ENCODE measurements at regions not wholly inside any gene's neighbourhood (a gene's known extent, or its start where the extent isn't known, plus 50 kb on each side); places are given as distances from the start of the nearest gene placed in this dataset.
"Not testable (repeated sequence)": the region's sequence is repeated elsewhere in the genome, so short reads cannot be mapped to it uniquely, and the experiment has no call there.

DNA sequence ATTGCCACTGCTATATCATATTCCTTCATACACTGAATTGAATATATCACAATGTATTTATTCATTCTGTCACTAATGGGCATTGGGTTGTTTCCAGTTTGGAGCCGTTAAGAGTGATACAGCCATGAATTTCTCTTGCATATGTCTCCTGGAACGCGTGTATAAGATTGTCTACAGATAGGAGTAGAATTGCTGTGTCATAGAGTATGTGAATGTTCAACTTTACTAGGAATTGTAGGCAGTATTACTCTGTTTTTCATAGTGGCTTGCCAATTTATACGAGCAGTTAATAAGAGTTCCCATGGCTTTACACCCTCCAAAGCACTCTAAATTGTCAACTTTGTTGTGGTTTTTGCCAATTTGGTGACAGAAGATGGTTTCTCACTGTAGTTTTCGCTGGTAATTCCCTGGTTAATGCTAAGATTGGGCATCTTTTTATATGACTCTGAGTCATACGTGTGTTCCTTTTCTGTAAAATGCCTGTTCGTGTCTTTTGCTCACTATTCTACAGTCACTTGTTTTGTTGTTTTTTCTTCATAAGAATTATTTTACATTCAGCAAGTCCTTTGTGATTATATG is 136.1 kb upstream of the LIPC start:
- no peak for DNase-seq (ENCODE audit: low read depth in 3 of 3)

DNA sequence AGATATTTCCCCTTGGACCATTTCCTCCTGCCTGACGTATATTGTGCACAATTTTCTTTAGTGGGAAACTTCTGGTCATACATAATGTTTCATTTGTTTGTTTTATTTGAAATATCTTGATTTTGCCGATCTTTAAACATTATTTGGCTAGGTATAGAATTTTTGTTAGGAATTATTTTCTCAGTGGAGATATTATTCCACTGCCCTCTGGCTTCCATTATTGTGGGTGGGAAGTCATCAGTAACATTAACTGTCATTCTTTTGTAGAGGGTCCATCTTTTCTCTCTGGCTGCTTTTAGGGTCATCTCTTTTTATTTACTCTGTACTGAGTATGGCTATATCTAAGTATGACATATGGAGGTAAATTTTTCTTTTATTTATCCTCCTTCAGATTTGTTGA is 135.5 kb upstream of the LIPC start:
- no peak for DNase-seq (ENCODE audit: low read depth in 3 of 3)

DNA sequence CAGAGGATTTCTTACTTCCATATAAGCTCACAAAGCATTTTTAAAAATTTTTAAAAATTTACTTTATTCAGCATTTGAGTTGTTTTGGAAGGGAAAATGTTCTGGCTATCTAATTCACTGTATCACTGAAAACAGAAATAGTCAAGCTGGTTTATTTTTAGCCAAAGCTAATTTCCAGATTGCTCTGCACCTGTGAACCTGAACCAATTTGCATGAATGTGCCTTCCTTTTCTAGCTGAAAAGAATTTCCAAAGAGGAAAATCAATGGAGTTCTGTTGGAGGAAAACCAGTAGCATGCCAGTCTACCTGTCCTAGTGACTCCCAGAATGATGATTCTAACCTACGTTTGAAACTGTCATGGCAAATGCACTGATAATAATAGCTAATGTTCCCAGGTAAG is 134.2 kb upstream of the LIPC start:
- DNase-seq (ENCODE audit: low read depth in 3 of 3): no peak

DNA sequence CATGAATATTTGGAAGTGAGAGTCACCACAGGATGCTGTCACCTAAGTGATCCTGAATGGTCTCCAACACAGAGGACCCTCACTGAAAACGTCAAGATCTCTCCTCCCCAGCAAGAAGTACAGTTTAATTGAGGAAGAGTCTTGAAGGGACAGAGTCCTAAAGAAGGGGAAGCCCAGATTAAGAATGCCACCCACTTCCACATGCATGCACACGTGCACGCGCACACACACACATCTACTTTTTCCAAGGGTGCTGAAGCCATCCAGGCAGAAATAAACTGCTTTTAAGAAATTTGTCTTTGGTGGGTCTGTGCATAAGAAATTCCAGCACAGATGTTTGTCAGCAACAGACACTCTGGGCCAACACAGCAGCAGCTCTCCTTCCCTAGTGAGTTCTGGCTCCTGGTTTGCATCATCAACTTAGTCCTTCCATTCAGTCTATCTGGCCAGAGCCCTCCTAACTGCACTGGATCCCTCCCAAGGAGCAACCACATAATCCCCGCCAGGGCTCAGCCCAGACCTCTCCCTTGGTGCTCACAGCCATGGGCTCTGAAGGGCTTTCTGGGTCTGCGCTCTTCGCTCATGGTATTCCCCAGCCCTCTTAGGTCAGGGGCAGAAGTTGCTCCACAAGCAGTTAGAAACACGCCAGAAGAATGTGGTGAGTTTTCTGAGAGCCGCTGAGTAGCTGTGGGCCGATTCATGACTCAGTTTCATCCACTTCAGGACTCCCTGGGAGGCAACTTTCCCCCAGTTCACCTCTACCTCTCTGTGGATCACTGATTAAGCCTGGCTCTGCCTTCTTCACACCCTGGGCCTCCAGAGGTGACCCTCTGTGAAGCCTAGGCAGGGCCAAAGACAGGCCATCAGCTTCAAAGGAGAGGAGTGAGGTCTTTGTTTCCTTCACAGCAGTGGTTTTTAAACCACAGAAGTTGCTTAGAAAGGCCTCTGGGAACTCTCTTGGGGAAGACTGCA is 132.6 kb upstream of the LIPC start:
- DNase-seq (ENCODE audit: low read depth in 3 of 3): no peak

DNA sequence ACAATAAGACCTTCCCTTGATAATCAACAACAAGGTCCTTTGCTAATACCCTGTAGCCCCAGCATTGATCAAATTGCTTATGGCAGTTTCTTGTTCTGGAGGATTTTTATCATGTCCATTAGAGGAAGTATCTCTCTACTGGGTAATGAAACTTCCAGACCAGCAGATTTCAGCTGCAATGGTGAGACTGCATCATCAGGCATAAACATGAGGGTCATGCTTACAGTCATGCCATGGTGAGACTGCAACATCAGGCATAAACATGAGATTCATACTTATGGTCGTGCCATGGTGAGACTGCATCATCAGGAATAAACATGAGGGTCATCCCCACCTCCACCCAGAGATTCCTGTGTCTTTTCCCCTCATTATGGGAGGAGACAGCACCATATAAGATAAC is 129.0 kb upstream of the LIPC start:
- no peak for DNase-seq (ENCODE audit: low read depth in 3 of 3)

DNA sequence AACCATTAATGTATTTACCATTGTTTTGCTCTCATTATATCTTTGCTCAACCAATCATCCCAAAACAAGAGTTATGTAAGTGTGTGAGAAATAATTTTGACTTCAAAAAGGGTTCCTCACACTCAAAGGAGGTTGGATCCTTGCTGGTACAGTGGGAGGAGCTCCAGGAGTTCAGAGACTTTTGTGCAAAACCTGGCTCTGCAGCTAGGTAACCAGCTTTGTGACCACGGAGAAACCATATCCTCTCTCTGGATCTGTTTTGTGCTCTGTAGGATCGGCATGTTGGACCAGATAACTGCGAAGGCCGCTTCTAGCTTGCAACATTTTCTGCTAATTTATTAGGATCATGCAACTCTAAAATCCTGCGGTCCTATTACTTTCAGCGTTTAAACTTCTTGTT is 128.6 kb upstream of the LIPC start:
- no peak for DNase-seq (ENCODE audit: low read depth in 3 of 3)

DNA sequence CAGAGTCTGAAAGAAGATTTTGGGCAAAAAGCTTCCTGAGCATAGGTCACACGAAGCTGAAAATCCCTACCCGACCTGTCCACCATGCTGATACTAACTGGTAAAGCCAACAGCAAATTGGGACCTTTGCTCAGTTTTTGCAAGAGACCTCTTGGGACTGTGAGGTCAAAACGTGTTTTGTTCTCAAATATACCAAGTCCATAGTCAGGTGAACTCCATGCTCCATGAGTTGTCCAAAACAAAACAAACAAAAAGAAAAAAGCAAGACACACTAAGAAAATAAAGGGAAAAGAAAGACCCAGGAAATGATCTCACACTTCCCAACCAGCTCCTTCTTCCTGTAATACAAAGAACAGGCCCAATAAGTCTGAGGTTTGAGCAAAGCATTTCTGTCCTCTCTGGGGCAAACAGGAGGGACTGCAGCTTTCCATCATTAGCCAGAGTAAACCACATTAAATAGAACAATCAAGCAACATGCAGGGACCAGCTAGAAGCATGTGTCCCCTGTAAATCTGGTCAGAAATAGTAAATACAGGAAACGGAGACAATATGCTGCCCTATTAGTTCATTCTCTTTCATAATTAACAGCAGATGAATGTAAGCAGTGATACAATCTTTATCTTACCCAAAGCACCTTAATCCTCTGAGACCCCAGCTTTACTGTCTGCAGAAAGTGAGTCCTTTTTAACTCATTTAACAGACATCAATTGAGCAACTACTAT is 125.0 kb upstream of the LIPC start:
- no peak for DNase-seq (ENCODE audit: low read depth in 3 of 3)

DNA sequence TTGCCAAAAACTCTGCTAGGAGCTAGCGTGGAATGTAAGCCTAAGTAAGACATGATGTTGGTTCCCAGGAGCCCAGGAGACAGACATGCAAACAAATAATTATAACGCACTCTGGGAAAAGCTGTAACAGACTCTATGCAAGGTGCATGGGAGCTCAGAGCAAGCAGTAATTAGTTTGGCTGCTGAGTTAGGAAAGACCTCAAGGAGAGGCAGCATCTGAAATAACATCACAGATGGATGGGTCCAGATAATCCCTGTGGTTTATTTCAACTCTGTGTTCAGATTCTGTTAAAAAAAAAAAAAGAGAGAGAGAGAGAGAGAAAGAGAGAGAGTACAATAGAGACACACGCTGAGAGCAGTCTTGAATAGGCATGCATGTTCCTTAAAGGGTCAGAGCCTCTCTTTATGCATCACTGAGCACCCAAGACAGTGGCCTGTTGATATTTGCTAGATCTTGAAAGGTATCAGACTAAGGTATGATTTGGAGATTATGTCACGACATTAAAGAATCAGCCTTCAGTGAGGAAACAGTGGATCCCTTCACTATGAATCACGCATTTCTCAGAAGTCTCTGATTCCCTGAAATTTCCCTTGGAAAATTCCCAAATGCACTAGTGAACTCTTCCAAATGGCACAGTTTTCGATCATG is 124.4 kb upstream of the LIPC start:
- no peak for DNase-seq (ENCODE audit: low read depth in 3 of 3)

DNA sequence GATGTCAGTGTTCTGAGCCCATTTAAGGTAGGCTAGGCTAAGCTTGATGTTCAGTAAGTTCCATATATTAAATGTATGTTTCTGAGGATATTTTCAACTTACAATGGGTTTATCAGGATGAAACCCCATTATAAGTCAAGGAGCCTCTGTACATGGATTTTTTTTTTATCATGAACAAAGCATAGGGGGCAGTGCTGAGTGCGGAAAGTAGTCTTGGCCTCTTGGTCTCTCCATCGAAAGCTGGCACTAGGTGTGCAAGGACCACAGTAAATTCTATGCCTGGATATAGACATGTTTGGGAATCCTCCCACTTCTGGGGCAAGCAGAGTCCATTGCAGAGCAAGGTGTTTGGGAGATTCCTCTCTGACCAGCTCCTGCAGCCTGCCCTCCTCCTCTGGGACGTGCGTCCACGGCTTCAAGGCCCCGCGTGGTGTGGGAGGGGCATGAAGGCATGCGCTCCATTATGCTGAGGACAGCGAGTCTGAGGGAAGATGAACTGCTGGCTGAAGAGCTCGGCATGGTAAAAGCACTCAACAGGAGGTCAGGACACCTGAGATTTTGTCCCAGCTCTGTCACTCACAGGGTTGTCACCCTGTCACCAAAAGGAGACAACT is 122.9 kb upstream of the LIPC start:
- no peak for DNase-seq (ENCODE audit: low read depth in 3 of 3)

DNA sequence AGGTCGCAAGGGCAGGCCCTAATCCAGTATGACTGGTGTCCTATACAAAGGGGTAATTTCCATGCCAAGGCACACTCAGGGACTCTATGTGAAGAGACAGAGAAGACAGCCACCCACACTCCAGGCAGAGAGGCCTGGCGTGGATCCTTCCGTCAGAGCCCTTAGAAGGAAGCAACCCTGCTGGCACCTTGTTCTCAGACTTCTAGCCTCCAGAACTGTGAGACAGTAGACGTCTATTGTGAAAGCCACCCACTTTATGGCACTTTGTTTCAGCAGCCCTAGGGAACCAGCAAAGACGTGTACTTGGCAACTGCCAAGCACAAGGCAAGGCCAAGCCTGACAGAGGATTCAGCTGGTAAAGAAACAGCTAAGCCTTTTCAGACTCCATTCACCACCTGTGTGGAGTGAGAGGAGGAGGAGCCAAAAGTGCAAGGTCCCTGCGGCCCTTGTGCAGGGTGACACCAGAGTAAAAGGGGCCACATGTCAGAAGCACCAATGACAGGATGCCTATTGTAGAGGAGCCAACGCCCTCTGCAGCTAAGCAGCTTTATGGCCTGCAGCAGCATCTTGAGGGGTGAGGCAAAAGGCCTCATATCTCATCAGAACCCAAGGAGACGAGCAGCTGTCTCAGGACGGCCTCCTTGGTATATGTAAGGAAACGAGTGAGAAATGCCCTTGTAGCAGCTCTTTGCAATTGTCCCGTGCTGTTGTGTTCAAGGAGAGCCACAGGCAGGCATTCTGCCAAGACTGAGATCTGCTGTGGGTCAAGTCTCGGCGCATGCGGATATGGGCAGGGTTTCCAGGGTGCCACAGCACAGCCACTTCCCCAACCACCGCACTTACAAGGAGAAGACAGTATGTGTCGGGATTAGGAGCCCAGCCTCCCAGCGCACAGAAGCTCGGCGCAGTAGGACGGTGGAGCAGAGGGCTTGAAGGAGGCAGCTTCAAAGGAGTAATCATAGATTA is 121.5 kb upstream of the LIPC start:
- no peak for DNase-seq (ENCODE audit: low read depth in 3 of 3)

DNA sequence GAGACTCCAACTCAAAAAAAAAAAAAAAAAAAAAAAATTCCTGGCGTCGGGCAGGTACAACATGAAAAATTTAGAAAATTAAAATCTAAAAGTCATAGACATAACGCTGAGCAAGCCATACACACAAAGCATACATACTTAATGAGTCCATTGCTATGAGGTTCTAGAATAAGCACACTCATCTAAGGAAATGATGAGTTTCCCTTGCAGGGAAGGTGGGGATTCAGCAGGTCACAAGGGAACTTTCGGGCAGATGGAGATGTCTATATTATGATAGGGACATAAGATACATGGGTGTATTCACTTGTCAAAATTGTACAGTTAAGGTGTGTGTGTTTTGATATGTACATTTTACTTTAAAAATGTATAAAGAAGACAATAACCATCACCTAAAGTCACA is 120.2 kb upstream of the LIPC start:
- no peak for DNase-seq (ENCODE audit: low read depth in 3 of 3)

DNA sequence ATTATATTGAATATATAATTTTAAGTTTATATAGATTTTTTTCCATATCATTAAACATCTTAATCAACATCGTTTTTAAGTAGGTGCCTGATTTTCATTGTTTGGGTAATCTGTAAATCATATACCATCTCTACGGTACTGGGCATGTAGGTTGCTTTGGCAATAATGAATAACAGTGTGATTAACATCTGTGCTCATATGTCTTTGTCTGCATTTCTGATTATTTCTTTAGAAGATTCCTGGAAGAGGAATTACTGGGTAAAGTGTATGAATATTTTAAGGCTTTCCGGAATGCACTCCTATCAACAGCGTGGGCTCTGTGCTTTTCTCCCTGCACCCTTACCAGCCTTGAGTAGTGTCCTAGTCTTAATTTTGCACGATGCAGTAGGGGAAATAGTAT is 119.8 kb upstream of the LIPC start:
- no peak for DNase-seq (ENCODE audit: low read depth in 3 of 3)

DNA sequence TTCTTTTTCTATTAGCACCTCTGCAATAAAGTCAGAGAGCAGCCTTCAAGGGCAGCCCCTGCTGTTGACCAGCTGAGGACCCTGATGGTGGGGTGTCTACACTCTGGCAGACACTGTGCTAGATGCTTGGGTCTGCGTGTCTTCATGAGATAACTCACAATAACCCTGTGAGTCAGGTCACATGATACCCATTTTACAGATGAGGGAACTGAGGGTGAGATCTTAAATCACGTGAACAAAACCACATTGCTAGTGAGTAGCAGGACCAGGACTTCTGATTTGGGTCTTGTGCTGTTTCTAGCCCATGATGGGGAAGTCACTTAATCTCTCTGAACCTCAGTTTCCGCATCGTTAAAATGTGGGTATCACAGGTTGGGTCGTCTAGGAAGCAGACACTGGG is 118.5 kb upstream of the LIPC start:
- DNase-seq (ENCODE audit: low read depth in 3 of 3): no peak

DNA sequence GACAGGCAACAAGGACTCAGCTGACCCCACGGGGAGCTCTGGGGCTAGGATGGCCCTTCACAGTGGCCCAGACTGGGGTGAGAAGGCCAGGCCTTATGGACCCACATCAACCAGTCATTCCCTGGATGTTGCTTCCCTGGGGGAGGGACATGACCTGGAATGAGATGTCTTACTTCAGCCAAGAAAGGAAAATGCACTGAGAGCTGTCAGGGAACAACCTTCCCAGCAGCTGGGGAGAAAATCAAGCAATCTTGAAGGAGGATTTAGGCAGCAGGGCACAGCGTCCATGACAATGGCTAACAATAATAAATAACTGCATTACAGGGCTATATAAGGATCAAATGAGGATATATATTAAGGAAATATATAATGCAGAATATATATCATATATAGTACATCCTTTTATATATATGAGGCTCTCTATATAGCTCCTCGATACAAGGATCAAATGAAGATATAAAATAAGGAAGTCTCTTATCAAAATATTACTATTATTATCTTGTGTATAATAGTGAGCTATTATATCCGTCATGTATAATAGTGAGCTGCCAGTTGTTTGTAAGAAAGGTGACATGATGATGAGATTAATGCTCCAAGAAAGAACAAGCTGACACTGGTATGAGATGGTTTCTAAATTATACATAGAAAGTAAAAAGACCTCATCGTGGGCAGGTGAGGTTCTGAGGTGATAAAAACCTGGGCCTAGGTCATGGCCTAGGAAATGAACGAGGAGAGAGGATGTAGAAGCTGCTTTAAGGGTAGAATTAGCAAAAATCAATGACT is 117.8 kb upstream of the LIPC start:
- DNase-seq (ENCODE audit: low read depth in 3 of 3): no peak

DNA sequence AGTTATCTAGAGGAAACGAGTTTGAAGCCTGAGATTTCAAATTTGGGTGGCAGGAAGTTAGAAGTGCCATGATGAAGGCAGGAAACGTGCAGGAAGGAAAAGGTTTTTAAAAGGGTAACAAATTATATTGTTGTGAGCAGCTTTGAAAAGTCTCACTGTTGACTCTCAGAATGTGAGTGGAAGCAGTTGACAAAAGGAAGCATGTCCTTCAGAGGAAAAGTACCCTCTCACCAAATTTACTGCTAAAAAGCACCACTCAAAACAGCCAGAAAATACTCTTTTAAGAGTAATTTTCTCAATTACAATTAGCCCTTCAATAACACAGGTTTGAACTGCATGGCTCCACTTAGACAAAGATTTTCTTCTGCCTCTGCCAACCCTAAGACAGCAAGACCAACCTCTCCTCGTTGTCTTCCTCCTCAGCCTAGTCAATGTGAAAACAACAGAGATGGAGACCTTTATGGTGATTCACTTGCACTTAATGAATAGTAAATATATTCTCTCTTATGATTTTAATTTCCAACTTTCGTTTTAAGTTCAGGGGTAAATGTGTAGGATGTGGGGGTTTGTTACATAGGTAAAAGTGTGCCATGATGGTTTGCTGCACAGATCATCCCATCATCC is 117.1 kb upstream of the LIPC start:
- no peak for DNase-seq (ENCODE audit: low read depth in 3 of 3)

DNA sequence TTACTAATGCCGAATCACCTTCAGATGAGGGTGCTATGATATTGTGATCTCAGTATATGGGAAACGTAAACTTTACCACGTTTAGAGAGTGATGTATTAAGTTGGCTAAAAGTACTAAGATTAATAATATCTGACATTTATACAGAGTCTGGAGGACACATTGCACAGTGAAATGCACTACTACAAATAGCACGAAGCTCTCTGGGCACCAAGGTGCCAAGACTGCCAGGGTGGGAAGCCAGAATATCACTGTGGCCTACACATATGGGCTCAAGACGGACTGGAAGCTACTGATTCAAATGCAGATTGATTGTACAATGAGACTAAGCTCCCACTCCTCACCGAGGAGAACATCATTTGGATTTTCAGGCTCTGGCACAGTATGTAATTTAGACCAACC is 113.3 kb upstream of the LIPC start:
- DNase-seq (ENCODE audit: low read depth in 3 of 3): no peak

DNA sequence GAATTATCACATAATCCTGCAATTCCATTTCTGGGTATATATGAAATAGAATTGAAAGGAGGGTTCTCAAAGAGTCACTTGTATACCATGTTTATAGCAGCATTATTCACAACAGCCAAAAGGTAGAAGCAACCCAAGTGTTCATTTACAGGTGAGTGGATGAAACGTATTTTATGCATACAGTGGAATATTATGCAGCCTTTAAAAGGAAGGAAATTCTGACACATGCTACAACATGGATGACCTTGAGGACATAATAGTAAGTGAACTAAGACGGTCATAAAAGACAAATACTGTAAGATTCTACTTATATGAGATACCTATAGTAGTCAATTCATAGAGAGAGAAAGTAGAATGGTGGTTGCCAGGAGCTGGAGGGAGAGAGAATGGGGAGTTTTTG is 110.8 kb upstream of the LIPC start:
- DNase-seq (ENCODE audit: low read depth in 3 of 3): no peak

DNA sequence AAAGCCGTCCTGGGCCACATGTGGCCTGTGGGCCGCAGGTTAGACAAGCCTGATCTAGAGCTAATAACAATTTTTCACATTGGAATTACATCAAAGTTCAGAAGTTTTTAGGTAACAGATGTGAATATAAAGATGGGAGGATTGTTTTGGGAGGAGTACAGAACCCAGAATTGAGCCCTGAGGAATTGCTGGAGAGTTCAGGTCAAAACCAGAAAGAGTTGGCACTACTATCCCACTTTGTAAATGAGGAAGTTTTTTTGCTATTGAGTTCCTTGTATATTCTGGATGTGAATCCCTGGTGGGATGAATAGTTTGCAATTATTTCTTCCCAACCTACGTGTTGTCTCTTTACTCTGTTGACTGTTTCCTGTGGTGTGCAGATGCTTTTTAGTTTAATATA is 109.5 kb upstream of the LIPC start:
- DNase-seq (ENCODE audit: low read depth in 3 of 3): no peak

DNA sequence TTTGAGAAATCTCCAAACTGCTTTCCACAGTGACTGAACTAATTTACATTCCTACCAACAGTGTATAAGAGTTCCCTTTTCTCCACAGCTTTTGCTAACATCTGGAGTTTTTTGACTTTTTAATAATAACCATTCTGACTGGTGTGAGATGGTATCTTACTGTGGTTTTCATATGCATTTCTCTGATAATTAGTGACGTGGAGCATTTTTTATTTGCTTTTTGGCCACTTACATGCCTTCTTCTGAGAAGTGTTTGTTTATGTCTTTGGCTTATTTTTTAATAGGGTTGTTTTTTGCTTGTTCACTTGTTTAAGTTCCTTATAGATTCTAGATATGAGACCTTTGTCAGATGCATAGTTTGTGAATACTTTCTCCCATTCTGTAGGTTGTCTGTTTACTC is 108.5 kb upstream of the LIPC start:
- DNase-seq (ENCODE audit: low read depth in 3 of 3): not testable (repeated sequence)
